Common myeloid progenitor, CD34-positive (primary cell): ENCODE measurements at regions not wholly inside any gene's neighbourhood (a gene's known extent, or its start where the extent isn't known, plus 50 kb on each side); places are given as distances from the start of the nearest gene placed in this dataset.

Experiments used
- CTCF ChIA-PET: fragments of 350-600 bp; sonication (Branson Sonifier 250); formaldehyde crosslinking; loops from one replicate; lab custom pipeline; 2021; ENCODE audit warnings: antibody characterized with exemption; lab: Charles Lee
- POLR2A ChIA-PET: fragments of 350-600 bp; sonication (Branson Sonifier 250); formaldehyde crosslinking; loops from one replicate; lab custom pipeline; 2021; ENCODE audit warnings: antibody characterized with exemption; lab: Charles Lee
- DNase-seq, 3 donors: peaks; one replicate each; pipeline versions ENCODE4 v3.0.0 to v3.0.0-alpha.2; 2013
- H3K27ac ChIP-seq, 2 experiments: 1 replicate in 1 of 2; 2 replicates in 1 of 2; pipeline ENCODE4 v1.7.0; 2013; ENCODE audit warnings: inconsistent platforms in 2 of 2, low read length in 2 of 2, mild to moderate bottlenecking in 2 of 2, low read depth in 1 of 2, moderate library complexity in 1 of 2; ENCODE audit not compliant: severe bottlenecking in 2 of 2, insufficient read depth in 1 of 2, poor library complexity in 1 of 2
- H3K27me3 ChIP-seq, 5 experiments: replicated peaks in 2 of 5; 1 replicate in 3 of 5; 2 replicates in 2 of 5; pipeline versions ENCODE4 v1.6.1 to v1.7.0; 2013; ENCODE audit warnings: low read length in 4 of 5, mild to moderate bottlenecking in 2 of 5, moderate library complexity in 2 of 5, inconsistent platforms in 1 of 5; ENCODE audit not compliant: insufficient read depth in 5 of 5, control insufficient read depth in 4 of 5
- H3K36me3 ChIP-seq, 4 experiments: 1 replicate in 2 of 4; 2 replicates in 2 of 4; pipeline versions ENCODE4 v1.6.1 to v1.7.0; 2013; ENCODE audit warnings: low read length in 3 of 4, control low read depth in 1 of 4, mild to moderate bottlenecking in 1 of 4; ENCODE audit not compliant: control insufficient read depth in 4 of 4, insufficient read depth in 4 of 4
- H3K4me1 ChIP-seq, 4 experiments: 1 replicate in 3 of 4; 2 replicates in 1 of 4; pipeline versions ENCODE4 v1.6.1 to v1.7.1; 2013; ENCODE audit warnings: low read length in 3 of 4, mild to moderate bottlenecking in 3 of 4, control low read depth in 1 of 4, inconsistent platforms in 1 of 4, moderate library complexity in 1 of 4; ENCODE audit not compliant: control insufficient read depth in 4 of 4, insufficient read depth in 4 of 4; ENCODE audit errors: control extremely low read depth in 1 of 4
- H3K4me3 ChIP-seq, 7 experiments: 1 replicate in 4 of 7; 2 replicates in 3 of 7; pipeline versions ENCODE4 v1.5.1 to v1.7.0; 2013; ENCODE audit warnings: mild to moderate bottlenecking in 7 of 7, low read length in 6 of 7, moderate library complexity in 6 of 7, inconsistent platforms in 2 of 7, low read depth in 2 of 7, control low read depth in 1 of 7; ENCODE audit not compliant: insufficient read depth in 4 of 7, control insufficient read depth in 1 of 7; ENCODE audit errors: extremely low read depth in 1 of 7
- H3K9me3 ChIP-seq, 5 experiments: 1 replicate in 4 of 5; 2 replicates in 1 of 5; pipeline versions ENCODE4 v1.6.1 to v1.7.1; 2013; ENCODE audit warnings: low read length in 4 of 5, mild to moderate bottlenecking in 2 of 5, inconsistent platforms in 1 of 5, low read depth in 1 of 5, moderate library complexity in 1 of 5; ENCODE audit not compliant: control insufficient read depth in 4 of 5, insufficient read depth in 2 of 5; ENCODE audit errors: control extremely low read depth in 1 of 5
- WGBS: methylation state at CpG from one replicate; pipeline ENCODE4 v1.1.5; 2013; ENCODE audit not compliant: insufficient coverage; 5-methylcytosine and 5-hydroxymethylcytosine counted together

DNA sequence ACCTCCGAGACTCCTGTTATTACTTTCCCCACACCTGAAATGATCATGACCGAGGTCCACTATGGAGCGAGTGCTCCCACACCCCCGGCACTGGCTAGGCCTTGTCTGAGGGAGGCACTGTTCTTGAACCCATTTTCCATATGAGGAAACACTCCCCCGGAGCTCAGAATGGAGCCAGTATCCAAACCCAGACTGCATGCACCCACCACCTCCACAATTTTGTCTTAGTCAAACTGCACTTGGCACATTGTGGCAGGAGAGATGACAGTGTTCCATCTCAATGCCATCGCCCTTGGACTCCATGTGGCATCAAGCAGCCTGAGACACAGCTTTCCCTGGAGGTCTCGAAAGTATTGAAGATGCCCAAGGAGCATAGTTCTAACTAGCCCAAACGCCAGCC lies 154.1 kb downstream of the NUP210 start:
- POLR2A ChIA-PET, result no interaction called here
- CTCF ChIA-PET, result interaction anchor here (0.6 to 1.5 kb wide), 2 partner anchors 78 to 81 kb away, joined by 3 read pairs; no protein-coding TSS in a partner anchor
- no peak overlapping the region for H3K4me3 ChIP-seq
- peaks cover 0 to 16% (median 0%) of the 10 kb centered on the region in 4 experiments for H3K4me1 ChIP-seq
- H3K9me3 ChIP-seq, result peaks cover 0 to 12% (median 2%) of the 10 kb centered on the region in 5 experiments
- DNase-seq, result no peak
- 91% methylated on average over 8 of the region's 8 CpGs for WGBS
- peaks cover 0 to 2% (median 0%) of the 10 kb centered on the region in 5 experiments for H3K27me3 ChIP-seq
- H3K27ac ChIP-seq, result no peak overlapping the region
- no peaks in the 10 kb centered on the region for H3K36me3 ChIP-seq

DNA sequence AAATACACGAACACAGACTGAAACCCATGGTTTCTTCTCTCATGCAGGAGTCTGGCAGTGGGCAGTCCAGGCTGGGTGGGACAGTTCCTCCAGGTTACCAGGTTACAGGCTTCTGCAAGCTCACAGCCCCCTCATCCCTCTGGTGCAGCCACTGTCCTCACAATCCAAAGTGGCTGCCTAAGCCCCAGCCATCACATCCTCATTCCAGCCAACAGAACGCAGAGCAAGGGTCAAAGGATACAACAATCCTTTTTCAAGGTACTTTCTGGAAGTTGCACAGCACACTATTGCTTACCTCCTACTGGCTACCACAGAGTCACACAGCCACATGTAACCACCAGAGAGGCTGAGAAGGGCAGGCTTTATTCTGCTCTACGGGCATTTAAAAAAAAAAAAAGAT lies 154.6 kb downstream of the NUP210 start:
- Histone ChIP-seq H3K36me3 (no peaks in the 10 kb centered on the region), H3K4me1 (peaks cover 0 to 16% (median 0%) of the 10 kb centered on the region in 4 experiments), H3K27me3 (peaks cover 0 to 2% (median 0%) of the 10 kb centered on the region in 5 experiments), H3K9me3 (peaks cover 0 to 12% (median 2%) of the 10 kb centered on the region in 5 experiments), H3K27ac (no peak overlapping the region), H3K4me3 (no peak overlapping the region)
- WGBS, result 100% methylated on average over 2 of the region's 3 CpGs
- POLR2A ChIA-PET, result no interaction called here
- CTCF ChIA-PET, result interaction anchor here (0.6 to 1.5 kb wide), 2 partner anchors 78 to 81 kb away, joined by 3 read pairs; no protein-coding TSS in a partner anchor
- no peak for DNase-seq

DNA sequence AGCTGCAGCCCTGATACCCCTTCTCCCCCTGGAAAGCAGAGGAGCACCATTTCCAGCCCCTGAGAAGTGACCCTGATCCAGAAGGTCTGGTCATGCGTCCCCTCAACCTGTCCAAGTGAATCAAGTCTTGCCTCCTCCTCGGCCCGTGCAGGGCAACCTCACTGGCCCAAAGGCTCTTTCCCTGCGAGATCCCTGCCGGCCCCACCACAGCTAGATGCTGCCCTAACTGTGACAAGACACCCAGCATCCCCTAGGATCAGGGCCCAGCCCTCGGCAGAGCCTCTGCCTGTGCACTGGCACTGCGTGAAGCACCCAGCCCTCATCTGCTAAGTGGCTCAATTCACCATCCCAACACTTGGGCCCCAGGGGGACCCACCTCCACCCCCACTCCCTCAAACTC lies 155.1 kb downstream of the NUP210 start:
- no peak overlapping the region for H3K4me3 ChIP-seq
- peaks cover 0 to 2% (median 0%) of the 10 kb centered on the region in 5 experiments for H3K27me3 ChIP-seq
- no peaks in the 10 kb centered on the region for H3K36me3 ChIP-seq
- ChIA-PET POLR2A (no interaction called here), CTCF (interaction anchor here (1.5 kb wide), 1 partner anchor 79 kb away, joined by 3 read pairs; no protein-coding TSS in a partner anchor)
- peaks cover 0 to 16% (median 0%) of the 10 kb centered on the region in 4 experiments for H3K4me1 ChIP-seq
- H3K27ac ChIP-seq, result no peak overlapping the region
- DNase-seq, result no peak
- 97% methylated on average over 6 of the region's 7 CpGs for WGBS
- peaks cover 0 to 8% (median 2%) of the 10 kb centered on the region in 5 experiments for H3K9me3 ChIP-seq

DNA sequence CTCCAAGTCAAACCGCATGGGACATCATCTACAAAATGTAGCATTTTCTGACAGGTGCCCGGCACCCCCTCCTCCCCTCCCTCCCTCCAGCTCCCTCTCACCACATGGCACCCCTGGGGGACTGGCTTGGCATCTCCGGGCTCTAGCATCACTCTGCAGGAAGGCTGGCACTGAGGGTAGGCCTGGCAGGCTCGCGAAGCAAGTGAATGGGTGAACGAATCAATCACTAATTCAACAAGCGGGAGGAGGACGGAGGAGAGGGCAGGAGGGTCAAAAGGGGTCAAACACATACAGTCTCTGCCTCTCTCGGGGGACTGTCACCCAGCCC lies 155.7 kb downstream of the NUP210 start:
- WGBS, result 67% methylated on average over 4 of the region's 9 CpGs
- no peak for DNase-seq
- H3K4me3 ChIP-seq, result no peak overlapping the region
- H3K27me3 ChIP-seq, result peaks cover 0 to 2% (median 0%) of the 10 kb centered on the region in 5 experiments
- ChIA-PET CTCF (no interaction called here), POLR2A (no interaction called here)
- H3K9me3 ChIP-seq, result peaks cover 0 to 6% (median 0%) of the 10 kb centered on the region in 5 experiments
- H3K4me1 ChIP-seq, result peaks cover 0 to 16% (median 0%) of the 10 kb centered on the region in 4 experiments
- no peak overlapping the region for H3K27ac ChIP-seq
- H3K36me3 ChIP-seq, result no peaks in the 10 kb centered on the region

DNA sequence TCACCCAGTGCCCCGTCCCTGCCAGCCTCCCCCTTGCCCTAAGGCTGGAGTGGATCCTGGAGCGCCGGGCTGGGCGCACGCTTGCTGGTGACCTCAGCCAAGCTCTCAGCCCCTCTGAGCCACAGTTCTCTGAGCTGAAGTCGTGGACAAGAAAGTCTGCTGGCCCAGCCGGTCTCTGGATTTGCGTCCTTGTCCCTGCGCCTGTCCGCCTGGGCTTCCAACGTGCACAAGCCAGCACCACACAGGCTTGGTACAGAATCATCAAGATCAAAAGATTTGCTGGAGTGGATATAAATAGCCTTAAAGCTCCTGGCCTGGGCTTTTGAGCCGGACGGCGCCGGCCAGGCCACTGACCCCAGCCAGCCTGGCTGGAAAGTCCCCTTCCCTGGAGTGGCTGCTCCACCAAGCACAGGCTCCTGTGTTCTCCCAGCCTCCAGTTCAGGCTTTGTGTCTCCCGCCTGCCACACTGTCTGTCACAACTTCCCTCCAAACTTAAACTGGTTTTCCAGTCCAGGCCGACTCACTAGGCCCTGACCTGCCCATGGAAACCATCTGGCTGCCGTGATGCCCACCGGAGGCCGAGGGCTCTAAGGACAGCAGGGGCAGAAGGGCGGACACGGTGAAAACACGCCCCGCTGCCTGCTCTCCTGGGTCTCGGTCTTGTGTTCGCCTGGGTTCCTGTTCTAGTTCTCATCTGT lies 156.2 kb downstream of the NUP210 start:
- Histone ChIP-seq H3K27me3 (peaks cover 0 to 2% (median 0%) of the 10 kb centered on the region in 5 experiments), H3K36me3 (no peaks in the 10 kb centered on the region), H3K9me3 (peaks cover 0 to 5% (median 0%) of the 10 kb centered on the region in 5 experiments), H3K27ac (no peak overlapping the region), H3K4me1 (peaks cover 0 to 16% (median 0%) of the 10 kb centered on the region in 4 experiments), H3K4me3 (no peak overlapping the region)
- CTCF ChIA-PET, result interaction anchor here (0.7 kb wide), 1 partner anchor 13 kb away, joined by 3 read pairs; no protein-coding TSS in a partner anchor
- POLR2A ChIA-PET, result no interaction called here
- 95% methylated on average over 26 of the region's 26 CpGs for WGBS
- no peak for DNase-seq

DNA sequence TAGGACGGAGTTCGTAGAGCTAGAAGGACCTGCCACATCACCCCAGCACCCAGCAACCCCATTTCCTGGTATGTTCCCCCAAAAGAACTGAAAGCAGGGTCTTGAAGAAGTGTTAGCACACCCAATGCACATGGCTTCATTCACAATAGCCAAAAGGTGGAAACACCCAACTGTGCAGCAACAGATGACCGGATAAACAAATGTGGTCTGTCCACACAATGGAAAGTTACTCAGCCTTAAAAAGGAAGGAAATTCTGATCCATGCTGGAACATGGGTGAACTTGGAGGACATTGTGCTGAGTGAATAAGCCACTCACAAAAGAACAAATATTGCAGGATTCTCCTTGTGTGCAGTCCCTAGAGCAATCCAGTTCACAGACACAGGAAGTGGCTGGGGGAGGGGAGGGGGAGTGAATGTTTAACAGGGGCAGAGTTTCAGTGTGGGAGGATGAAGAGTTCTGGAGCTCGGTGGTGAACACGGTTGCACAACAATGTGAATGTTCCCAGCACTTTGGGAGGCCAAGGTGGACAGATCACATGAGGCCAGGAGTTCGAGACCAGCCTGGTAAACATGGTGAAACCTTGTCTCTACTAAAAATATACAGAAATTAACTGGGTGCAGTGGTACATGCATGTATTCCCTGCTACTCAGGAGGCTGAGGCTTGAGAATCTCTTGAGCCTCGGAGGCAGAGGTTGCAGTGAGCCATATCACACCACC lies 157.5 kb downstream of the NUP210 start:
- POLR2A ChIA-PET, result no interaction called here
- Histone ChIP-seq H3K4me3 (no peak overlapping the region), H3K4me1 (peaks cover 0 to 16% (median 0%) of the 10 kb centered on the region in 4 experiments), H3K36me3 (no peaks in the 10 kb centered on the region), H3K9me3 (peaks cover 0 to 5% (median 0%) of the 10 kb centered on the region in 5 experiments), H3K27me3 (peaks cover 0 to 2% (median 0%) of the 10 kb centered on the region in 5 experiments), H3K27ac (no peak overlapping the region)
- 82% methylated on average over 5 of the region's 7 CpGs for WGBS
- CTCF ChIA-PET, result interaction anchor here (0.7 kb wide), 1 partner anchor 14 kb away, joined by 3 read pairs; no protein-coding TSS in a partner anchor
- DNase-seq, result no peak
